Tibial nerve (tissue), 3 donors: ENCODE measurements at regions not wholly inside any gene's neighbourhood (a gene's known extent, or its start where the extent isn't known, plus 50 kb on each side); places are given as distances from the start of the nearest gene placed in this dataset.

Experiments
- POLR2A ChIP-seq, 2 donors: fragments of 450-650 bp; IDR thresholded peaks; one replicate each; pipeline ENCODE4 v1.6.1; 2017; ENCODE audit warnings: antibody characterized with exemption in 2 of 2, mild to moderate bottlenecking in 2 of 2, moderate library complexity in 2 of 2
- TF ChIP-seq, protein P1 (sequence below), 5 experiments: fragments of 200-600 bp in 3 of 5; fragments of 450-650 bp in 2 of 5; sonication (generic) in 3 of 5; IDR thresholded peaks; one replicate each; pipeline ENCODE4 v1.5.1; 2016 to 2019; ENCODE audit warnings: antibody characterized with exemption in 5 of 5, mild to moderate bottlenecking in 3 of 5, moderate library complexity in 2 of 5

DNA sequence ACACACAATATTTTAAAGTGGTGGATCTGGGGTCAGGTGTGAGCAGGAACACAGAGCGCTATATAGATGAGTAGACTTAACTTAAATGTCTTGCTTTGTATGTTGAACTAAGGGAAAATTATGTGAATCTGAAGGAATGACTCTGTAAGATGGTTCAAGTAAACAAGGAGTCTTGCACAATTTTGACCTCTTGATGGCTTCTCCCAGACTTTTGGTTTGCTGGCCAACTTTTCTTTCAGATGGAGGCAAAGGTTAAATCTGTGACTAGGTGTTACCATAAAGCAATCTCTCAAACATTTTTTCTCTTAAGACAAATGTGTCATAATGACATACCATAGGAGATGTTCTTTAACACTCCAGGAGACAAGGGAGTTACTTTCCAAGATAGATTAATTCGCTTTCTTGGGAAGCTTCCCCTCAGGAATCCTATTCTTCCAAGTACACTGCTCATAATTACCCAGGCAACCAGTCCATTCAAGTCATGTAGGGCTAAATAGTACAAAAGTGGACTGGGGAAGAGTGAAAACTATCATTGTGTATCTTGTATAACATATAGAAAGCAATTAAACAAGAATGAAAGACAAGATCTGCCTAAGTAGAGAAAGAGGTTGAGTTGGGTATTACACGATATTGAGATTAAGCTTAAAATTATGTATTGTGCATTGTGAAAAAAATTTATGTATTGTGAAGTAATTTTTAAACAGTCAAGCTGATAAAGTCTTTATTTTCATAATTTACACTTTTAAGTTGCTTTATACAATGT, 60.3 kb upstream of the SLC27A6 start:
- TF ChIP-seq, protein P1, sequence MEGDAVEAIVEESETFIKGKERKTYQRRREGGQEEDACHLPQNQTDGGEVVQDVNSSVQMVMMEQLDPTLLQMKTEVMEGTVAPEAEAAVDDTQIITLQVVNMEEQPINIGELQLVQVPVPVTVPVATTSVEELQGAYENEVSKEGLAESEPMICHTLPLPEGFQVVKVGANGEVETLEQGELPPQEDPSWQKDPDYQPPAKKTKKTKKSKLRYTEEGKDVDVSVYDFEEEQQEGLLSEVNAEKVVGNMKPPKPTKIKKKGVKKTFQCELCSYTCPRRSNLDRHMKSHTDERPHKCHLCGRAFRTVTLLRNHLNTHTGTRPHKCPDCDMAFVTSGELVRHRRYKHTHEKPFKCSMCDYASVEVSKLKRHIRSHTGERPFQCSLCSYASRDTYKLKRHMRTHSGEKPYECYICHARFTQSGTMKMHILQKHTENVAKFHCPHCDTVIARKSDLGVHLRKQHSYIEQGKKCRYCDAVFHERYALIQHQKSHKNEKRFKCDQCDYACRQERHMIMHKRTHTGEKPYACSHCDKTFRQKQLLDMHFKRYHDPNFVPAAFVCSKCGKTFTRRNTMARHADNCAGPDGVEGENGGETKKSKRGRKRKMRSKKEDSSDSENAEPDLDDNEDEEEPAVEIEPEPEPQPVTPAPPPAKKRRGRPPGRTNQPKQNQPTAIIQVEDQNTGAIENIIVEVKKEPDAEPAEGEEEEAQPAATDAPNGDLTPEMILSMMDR (IDR thresholded peaks at IDR 0.05) = no peak
- no peak for TF ChIP-seq POLR2A (IDR thresholded peaks at IDR 0.05)
